Gastrocnemius medialis (tissue), 4 donors: ENCODE measurements at regions not wholly inside any gene's neighbourhood (a gene's known extent, or its start where the extent isn't known, plus 50 kb on each side); places are given as distances from the start of the nearest gene placed in this dataset.

Experiments
- ATAC-seq, 2 donors: fragments of 150-250 bp; one replicate each; pipeline ENCODE4 v1.9.1; 2016
- DNase-seq, 2 donors: peaks; one replicate each; pipeline ENCODE4 v3.0.0-alpha.2; 2019
- H3K27ac ChIP-seq, 4 donors: fragments of 200-600 bp; sonication (generic); 1 replicate in 1 of 4; 2 replicates in 3 of 4; pipeline ENCODE4 v1.5.1; 2016 to 2018; ENCODE audit warnings: mild to moderate bottlenecking in 2 of 4, moderate library complexity in 1 of 4
- H3K27me3 ChIP-seq, 3 donors: fragments of 200-600 bp; sonication (generic) in 2 of 3; 1 replicate in 1 of 3; 2 replicates in 2 of 3; pipeline versions ENCODE4 v1.5.1 to v1.6.0; 2016 to 2019; ENCODE audit warnings: mild to moderate bottlenecking in 1 of 3, moderate library complexity in 1 of 3
- H3K36me3 ChIP-seq, 2 donors: fragments of 200-600 bp; sonication (generic) in 1 of 2; one replicate each; pipeline ENCODE4 v1.5.1; 2017 to 2018
- H3K4me1 ChIP-seq, 2 donors: fragments of 200-600 bp; sonication (generic) in 1 of 2; one replicate each; pipeline ENCODE4 v1.5.1; 2016 to 2017; ENCODE audit warnings: mild to moderate bottlenecking in 2 of 2
- H3K4me3 ChIP-seq, 4 donors: fragments of 200-600 bp; sonication (generic) in 3 of 4; 1 replicate in 1 of 4; 2 replicates in 3 of 4; pipeline ENCODE4 v1.5.1; 2016 to 2019; ENCODE audit warnings: mild to moderate bottlenecking in 2 of 4
- H3K9me3 ChIP-seq, 3 donors: fragments of 200-600 bp; sonication (generic) in 2 of 3; 1 replicate in 1 of 3; 2 replicates in 2 of 3; pipeline ENCODE4 v1.5.1; 2016 to 2019
- POLR2A ChIP-seq, 2 donors: fragments of 450-650 bp; IDR thresholded peaks; one replicate each; pipeline ENCODE4 v1.6.1; 2017; ENCODE audit warnings: antibody characterized with exemption in 2 of 2, mild to moderate bottlenecking in 2 of 2, moderate library complexity in 2 of 2
- in situ Hi-C, 4 donors: fragments of 200-750 bp; cut with MboI; loops; one replicate each; pipeline versions ENCODE4 v1.15.0 to v1.8.0; 2017; ENCODE audit warnings: low sequenced_read_pairs in 4 of 4
- intact Hi-C: fragments of 100-400 bp; cut with DNase I; formaldehyde crosslinking; loops from one replicate; pipeline ENCODE4 v1.15.1; 2023; ENCODE audit warnings: low total_unique reads
- TF ChIP-seq, protein P1 (sequence below), 5 experiments: fragments of 450-650 bp in 3 of 5; fragments of 200-600 bp in 2 of 5; sonication (generic) in 2 of 5; IDR thresholded peaks in 4 of 5; conservative IDR thresholded peaks in 1 of 5; 1 replicate in 4 of 5; 2 replicates in 1 of 5; pipeline ENCODE4 v1.5.1; 2016 to 2019; ENCODE audit warnings: antibody characterized with exemption in 5 of 5, mild to moderate bottlenecking in 3 of 5, moderate library complexity in 3 of 5

DNA sequence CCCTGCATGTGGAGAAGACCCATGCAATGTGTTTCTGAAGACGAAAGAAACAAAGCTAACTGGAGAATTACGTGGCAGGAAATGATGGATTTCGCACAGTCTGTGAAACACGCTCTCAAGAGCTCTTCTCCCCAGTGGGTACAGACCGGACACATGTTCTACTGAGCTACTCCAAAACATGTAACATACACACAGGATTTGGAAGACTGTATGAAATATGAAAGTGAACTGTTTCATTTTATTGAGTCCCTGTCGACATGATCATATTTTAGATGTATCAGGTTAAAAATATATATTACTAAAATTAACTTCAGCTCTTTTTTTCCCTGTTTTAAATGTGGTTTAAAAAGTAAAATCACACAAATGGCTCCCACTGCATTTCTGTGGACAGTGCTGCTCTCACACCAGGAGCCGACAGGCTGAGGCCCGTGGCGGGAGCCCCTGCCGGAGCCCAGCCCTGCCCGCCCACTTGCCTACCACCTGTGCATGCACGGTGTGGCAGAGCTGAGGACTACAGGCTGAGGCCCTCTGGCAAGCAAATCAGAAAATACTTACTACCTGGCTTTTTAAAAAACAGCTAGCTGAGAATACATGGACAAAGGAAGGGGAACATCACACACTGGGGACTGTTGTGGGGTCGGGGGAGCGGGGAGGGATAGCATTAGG lies 58.9 kb upstream of the NXT1 start:
- H3K9me3 ChIP-seq: no peaks in the 10 kb centered on the region
- intact Hi-C loops: loop anchor here (5.0 kb wide), 1 partner anchor 44 kb away; no protein-coding TSS in a partner anchor
- H3K4me1 ChIP-seq: peaks cover 10% of the 10 kb centered on the region in 2 donors
- no peak for ATAC-seq
- no peaks in the 10 kb centered on the region for H3K36me3 ChIP-seq
- H3K4me3 ChIP-seq: no peak overlapping the region
- no peak overlapping the region for H3K27ac ChIP-seq
- H3K27me3 ChIP-seq: no peaks in the 10 kb centered on the region
- in situ Hi-C loops: no loop called here
- TF ChIP-seq, protein P1, sequence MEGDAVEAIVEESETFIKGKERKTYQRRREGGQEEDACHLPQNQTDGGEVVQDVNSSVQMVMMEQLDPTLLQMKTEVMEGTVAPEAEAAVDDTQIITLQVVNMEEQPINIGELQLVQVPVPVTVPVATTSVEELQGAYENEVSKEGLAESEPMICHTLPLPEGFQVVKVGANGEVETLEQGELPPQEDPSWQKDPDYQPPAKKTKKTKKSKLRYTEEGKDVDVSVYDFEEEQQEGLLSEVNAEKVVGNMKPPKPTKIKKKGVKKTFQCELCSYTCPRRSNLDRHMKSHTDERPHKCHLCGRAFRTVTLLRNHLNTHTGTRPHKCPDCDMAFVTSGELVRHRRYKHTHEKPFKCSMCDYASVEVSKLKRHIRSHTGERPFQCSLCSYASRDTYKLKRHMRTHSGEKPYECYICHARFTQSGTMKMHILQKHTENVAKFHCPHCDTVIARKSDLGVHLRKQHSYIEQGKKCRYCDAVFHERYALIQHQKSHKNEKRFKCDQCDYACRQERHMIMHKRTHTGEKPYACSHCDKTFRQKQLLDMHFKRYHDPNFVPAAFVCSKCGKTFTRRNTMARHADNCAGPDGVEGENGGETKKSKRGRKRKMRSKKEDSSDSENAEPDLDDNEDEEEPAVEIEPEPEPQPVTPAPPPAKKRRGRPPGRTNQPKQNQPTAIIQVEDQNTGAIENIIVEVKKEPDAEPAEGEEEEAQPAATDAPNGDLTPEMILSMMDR (IDR thresholded peaks at IDR 0.05 in 4 of 5, conservative IDR thresholded peaks at IDR 0.05 in 1 of 5): no peak
- no peak for TF ChIP-seq POLR2A (IDR thresholded peaks at IDR 0.05)
- DNase-seq: no peak

DNA sequence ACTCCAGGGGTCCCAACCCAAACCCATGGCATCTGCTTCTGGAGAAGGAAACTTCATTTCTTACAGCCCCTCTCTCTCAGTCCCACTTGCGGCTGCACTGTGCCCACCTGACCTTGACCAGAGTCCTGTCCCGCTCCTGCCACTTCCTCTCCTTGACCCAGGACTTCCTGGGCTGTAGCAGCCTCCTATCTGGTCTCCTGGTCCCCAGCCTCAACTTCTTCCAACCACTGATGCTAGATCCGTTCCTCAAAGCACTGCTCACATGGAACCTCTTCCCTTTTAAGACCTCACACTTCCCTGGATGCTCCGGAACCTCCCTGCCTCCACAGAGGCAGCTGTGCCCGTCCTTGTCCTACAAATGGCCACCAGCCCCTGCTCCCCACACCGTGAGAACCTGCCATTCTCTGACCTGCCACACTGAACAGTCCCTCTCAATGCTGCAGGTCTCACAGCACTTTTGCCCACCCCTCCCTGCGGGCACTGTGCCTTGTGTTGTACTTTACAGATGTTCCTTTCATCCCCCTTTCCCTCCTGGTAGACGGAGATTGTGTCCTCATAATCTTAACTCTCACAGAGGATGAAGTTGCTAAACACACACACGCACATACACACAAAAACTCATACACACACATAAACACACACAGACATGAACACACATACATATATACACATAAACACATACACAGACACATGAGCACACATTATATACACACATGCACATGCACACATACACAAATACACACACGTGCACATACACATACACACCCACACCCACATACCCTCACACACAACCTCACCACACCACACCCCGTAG lies 59.6 kb upstream of the NXT1 start:
- peaks cover 10% of the 10 kb centered on the region in 2 donors for H3K4me1 ChIP-seq
- DNase-seq (no peak), ATAC-seq (no peak)
- no peak overlapping the region for H3K4me3 ChIP-seq
- no peaks in the 10 kb centered on the region for H3K27me3 ChIP-seq
- H3K36me3 ChIP-seq: no peaks in the 10 kb centered on the region
- in situ Hi-C loops (no loop called here), intact Hi-C loops (loop anchor here (5.0 kb wide), 1 partner anchor 44 kb away; no protein-coding TSS in a partner anchor)
- no peak overlapping the region for H3K27ac ChIP-seq
- TF ChIP-seq, protein P1 (IDR thresholded peaks at IDR 0.05 in 4 of 5, conservative IDR thresholded peaks at IDR 0.05 in 1 of 5): no peak
- H3K9me3 ChIP-seq: no peaks in the 10 kb centered on the region

DNA sequence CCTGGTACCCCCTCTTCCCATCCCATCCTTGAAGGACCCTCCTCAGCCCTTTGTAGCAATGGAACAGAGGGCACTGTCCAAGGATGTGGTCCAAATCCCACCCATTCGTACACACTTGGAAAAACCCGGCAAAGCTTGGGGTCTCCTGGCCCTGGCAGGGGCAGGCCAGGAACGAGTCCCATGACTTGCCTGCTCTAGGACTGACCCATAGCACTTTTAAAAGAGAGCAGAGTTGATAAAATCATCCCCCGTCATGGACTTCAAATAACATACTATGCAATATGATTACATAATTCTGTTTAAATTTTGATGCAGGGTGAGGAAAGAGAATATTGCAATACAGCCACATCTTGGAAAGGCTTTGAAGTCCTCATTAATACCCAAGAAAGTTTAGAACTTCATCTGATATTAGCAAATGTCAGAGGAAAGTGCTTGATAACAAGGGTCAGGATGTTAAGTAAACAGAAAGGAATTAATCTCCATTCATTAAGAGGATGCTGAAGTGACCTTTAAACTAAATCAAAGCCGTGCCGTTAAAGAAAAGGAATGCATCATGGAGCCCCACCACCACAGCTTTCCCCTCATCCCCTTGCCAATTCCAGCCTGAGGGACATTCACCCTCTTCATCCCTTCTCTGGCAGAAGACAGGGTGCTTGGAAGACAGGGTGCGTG lies 60.7 kb upstream of the NXT1 start:
- Histone ChIP-seq H3K27me3 (no peaks in the 10 kb centered on the region), H3K36me3 (no peaks in the 10 kb centered on the region), H3K4me1 (peaks cover 10% of the 10 kb centered on the region in 2 donors), H3K27ac (no peak overlapping the region), H3K9me3 (no peaks in the 10 kb centered on the region), H3K4me3 (no peak overlapping the region)
- ATAC-seq (no peak), DNase-seq (no peak)
- TF ChIP-seq, protein P1 (IDR thresholded peaks at IDR 0.05 in 4 of 5, conservative IDR thresholded peaks at IDR 0.05 in 1 of 5): no peak
- TF ChIP-seq POLR2A (IDR thresholded peaks at IDR 0.05): no peak
- in situ Hi-C loops: no loop called here
- intact Hi-C loops: loop anchor here (5.0 kb wide), 1 partner anchor 43 kb away; no protein-coding TSS in a partner anchor

DNA sequence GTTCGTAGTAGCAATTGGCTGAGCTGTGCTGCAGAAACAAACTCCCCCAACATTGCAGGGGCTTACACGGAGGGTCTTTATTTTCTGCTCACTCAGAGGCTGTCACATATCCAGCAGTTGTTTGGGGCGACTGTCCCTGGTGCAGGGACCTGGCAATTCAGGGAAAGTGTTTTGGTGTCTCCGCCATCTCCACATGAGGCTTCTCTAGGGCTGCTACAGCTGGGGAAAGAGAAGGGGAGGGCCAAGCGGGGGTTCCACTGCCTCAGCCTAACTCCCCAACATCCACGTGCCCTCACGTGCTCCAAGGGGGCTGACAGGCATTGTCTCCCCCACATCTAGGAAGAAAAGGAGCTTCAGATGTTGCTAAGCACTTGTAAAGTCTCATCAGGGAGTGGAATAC lies 61.3 kb upstream of the NXT1 start:
- Histone ChIP-seq H3K27me3 (no peaks in the 10 kb centered on the region), H3K4me3 (no peak overlapping the region), H3K4me1 (peaks cover 7 to 9% of the 10 kb centered on the region in 2 donors), H3K27ac (no peak overlapping the region), H3K36me3 (no peaks in the 10 kb centered on the region), H3K9me3 (no peaks in the 10 kb centered on the region)
- no peak for ATAC-seq
- in situ Hi-C loops: no loop called here
- DNase-seq: no peak
- intact Hi-C loops: no loop called here
- TF ChIP-seq, protein P1 (IDR thresholded peaks at IDR 0.05 in 4 of 5, conservative IDR thresholded peaks at IDR 0.05 in 1 of 5): no peak
- no peak for TF ChIP-seq POLR2A (IDR thresholded peaks at IDR 0.05)
